NCI-H146 (cell line): ENCODE measurements at regions not wholly inside any gene's neighbourhood (a gene's known extent, or its start where the extent isn't known, plus 50 kb on each side); places are given as distances from the start of the nearest gene placed in this dataset.

Experiments used
- DNase-seq: peaks from one replicate; lab custom pipeline; 2025; lab: John Stamatoyannopoulos, UW

DNA sequence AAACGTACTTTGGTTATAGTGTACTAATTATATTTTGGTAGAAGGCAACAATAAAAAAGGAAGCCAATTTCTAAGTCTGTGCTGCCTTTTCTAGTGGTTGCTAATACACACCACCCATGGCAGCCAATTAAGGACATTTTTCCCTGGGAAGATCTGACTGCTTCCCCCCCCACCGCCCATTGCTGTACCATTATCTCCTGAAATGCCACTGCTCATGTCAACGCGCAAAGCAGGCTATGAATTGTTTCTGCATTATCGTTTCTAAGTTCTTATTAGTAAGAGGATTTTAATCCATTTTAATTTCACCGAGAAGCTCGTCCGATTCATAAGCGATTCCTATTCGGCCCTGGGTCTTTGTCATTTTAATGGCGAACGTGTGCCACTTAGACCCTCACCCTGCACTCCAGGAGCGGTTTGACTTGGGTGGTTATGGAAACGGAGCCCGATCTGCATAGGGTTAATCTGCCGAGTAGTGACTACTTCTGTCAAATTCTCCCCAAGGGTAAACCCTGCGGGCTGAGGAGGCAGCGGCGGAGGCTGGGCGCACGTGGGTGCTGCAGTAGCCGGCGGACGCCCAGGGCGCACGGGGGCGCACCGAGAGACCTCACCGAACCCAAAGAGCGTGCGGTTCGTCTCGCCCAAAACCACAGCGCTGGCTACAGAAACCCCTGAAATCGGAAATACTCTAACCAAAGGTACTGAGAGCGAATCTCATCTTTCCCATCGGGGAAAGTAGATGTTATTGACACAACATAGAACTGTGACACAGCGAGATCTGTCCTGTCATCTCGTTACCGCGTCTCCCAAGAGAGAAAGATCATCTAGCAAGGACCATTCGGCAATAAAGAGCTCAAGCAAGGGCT, 55.8 kb upstream of the SHC3 start:
- no peak for DNase-seq

DNA sequence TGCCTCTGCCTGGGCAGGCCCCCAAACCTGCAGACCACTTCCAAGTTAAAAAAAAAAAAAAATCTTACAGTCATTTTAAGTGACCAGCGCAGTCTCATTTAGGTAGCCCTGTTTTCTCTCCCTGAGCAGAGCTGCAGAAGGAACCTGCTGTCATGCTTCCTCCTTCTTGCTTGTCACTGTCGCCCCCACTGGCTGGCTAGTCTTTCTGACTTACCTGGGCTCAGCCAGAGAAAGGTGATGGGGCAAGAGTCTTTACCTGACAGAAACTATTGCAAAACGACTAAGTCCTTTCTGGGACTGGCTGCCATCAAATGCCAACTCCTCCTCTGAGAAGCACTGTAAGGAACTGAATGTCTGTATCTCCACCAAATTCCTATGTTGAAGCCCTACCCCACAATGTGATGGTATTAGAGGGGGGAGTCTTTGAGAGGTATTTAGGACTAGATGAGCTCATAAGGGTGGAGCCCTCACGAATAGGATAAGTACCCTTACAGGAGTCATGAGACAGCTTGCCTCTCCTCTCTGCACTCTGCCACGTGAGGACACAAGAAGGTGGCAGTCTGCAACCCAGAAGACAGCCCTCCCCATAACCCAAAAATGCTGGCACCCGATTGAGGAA, 58.4 kb upstream of the SHC3 start:
- no peak for DNase-seq

DNA sequence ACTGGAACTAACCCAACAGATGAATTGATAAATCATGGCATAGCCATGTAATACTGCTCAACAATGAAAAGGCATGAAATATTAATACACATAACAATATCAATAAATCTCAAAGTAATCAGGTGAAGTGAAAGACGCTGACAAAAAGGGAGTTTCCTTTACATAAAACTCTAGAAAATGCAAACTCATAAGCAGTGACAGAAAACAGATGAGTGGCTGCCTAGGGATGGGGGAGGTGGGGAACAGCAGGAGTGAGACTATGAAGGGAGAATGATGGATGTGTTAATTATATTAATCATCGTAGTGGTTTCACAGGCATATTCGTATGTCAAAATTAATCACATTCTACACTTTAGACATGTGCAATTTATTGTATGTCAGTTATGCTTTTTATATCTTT, 59.8 kb upstream of the SHC3 start:
- no peak for DNase-seq

DNA sequence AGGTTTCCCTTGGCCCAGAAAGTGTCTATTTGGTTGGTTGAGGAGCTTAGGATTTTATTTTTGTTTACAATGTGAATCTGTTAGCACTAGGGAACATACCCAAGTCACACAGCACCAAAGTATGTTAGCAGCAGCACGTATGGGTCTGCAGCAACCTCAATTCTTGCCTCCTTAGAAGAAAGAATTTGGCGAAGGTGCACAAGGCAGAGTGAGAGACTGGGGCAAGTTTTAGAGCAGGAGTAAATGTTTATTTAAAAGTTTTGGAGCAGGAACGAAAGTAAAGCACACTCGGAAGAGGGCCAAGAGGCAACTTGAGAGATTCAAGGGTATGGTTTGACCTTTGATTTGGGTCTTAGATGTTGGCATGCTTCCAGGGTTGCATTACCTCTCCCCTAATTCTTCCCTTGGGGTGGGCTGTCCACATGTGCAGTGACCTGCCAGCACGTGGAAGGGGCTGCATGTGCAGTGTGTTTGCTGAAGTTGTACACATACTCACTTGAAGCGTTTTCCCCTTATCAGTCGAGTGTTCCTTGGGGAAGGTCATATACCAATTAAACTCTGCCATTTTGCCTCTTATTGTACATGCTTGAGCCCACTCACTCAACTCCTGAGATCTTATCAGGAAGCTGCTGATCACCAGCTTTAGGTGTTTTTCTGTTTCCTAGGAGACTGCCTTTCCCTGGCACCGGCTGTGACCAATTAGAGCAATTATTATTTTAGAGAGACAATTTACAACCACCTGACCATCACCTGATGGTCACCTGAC, 64.9 kb upstream of the SHC3 start:
- peak; percentile 39 for DNase-seq

DNA sequence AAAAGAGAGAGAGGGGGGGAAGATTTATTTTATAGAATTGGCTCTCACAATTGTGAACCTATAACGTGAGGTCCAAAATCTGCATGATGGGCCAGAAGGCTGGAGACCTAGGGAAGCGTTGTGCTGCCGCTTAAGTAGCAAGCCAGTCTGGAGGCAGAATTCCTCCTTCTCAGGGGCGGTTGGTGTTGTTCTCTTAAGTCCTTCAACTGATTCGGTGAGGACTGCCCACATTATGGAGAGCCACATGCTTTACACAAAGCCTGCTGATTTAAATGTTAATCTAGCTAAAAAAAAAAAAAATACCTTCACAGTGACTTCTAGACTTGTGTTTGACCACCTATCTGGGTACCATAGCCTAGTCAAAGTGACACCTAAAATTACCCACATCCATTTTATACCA, 64.2 kb upstream of the CKS2 start:
- no peak for DNase-seq

DNA sequence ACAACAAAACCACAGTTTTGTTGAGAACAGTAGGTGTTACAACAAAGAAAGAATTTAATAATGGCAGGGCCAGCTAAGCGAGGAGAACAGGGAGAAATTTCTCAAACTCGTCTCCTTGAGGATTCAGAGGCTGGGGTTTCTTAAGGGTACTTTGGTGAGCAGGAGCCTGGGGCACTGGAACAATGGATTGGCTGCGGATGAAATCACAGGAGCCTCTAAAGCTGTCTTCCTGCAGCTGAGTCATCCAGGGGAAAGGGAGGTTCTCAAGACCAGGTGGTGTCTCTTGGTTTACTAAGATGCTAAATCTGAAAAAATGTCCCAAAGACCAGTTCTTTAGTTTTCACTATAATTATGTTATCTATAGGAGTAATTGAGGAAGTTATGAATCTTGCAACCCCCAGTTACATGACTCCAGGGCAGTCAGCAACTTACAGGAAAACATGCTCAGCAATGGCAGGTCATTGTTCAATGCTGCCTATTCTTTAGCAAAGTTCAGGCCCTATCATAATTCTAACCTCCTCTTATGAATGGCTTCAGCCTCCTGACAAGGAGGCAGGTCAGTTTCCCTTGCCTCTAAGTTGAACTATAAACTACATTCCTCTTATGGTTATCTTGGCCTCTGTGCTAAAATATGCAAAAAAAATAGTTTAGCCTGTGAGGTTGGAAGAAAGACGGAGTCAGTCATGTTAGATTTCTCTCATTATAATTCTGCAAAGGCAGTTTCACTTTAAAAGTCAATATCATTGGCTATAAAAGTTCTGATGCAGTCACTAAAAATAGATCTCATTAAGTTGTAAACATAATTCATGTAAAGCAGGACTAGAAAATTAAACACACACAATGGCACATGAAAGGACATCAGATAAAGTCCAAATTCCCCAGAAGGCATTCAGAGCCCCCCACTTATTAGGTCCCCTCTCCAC, 63.3 kb upstream of the CKS2 start:
- no peak for DNase-seq

DNA sequence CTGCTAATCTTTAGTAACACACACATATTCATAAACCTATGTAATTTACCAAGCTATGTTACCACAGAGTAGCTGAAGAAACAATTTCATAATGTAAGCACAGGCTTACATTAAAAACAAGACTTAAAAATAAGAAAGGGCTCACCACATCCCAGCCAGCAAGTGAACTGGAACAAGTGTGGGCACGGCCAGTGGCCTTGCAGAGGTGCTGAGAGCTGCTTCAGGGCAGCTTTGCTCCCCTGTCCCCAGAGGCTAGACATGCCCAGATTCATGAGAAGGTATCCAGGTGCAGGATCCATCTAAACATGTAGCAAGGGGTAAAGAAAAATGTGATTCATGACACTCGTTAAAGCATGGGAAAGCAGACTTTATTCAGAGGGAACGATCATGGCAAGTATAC, 62.0 kb upstream of the CKS2 start:
- DNase-seq, result no peak

DNA sequence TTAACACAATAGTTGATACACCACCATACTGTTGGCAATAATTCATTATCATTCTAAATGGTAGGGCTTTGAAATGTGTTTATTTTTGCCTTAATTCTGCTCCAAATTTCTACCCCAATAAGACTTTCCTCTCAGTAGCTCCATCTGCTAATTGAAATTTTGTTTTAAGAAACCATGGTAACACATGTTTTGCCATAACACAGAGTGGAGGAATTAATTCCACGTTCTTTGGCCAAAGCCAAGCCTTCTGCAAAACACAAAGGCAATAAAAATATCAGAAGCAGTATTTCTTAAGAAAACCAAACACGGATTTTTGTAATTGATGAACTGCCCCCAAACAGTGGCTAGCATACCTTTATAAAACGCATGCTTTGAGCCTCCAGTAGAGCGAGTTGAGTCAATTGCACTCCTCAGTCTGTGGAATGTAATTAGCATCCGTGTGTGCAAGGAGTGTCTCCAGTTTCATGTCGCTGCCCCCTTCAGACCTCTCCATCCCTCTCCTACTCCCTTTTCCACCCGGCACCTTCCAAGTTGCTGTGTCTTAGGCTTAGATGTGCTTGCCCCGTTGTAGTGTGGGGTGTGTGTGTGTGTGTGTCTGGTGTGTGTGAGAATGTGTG, 58.2 kb upstream of the CKS2 start:
- no peak for DNase-seq

DNA sequence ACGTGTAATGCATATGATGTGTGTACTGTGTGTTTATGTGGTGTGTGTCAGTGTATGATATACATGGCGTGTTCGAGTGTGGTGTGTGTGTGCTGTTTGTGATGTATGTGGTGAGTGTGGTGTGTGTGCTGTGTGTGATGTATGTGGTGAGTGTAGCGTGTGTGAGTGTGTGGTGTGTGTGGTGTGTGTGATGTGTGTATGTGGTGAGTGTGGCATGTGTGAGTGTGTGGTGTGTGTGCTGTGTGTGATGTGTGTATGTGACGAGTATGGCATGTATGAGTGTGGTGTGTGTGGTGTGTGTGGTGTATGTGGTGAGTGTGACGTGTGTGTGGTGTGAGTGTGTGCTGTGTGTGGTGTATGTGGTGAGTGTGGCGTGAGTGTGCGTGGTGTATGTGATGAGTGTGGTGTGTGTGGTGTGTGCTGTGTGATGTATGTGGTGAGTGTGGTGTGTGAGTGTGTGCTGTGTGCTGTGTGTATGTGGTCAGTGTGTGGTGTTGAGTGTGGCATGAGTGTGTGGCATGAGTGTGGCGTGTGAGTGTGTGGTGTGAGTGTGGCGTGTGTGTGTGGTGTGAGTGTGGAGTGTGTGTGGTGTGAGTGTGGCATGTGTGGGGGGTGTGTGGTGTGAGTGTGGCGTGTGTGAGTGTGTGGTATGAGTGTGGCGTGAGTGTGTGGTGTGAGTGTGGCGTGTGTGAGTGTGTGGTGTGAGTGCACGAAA, 56.8 kb upstream of the CKS2 start:
- no peak for DNase-seq

DNA sequence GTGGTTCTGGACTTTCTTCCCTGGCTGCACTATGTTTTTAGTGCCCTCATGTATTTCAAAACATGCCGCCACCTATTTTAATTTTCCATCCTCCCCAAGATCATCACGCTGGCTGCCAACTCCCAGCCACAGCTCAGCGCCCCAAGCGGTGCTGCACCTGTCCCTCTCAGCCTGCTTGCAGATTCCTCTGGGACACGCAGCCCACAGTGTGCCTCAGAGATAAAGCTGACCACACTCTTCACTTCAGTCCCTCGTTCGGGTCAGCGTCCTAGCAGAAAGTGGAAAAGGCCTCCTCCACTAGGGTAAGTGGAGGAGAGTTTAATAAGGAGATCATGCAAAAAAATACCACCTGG, 56.2 kb upstream of the CKS2 start:
- no peak for DNase-seq

DNA sequence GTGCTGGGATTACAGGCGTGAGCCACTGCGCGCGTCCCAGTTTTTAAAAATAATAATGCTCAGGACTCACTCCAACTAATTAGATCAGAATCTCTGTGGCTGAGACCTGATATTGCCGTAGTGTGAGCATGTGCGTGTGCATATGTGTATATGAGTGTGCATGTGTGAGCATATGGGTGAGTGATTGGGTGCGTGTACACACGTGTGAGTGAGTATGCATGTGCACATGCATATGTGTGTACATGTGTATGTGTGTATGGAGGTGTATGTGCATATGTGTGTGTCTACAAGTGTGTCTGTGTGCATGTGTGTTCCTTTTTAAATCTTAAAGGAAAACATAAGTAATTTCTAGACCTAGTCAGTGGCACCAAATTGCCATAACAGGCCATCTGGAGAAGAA, 54.8 kb upstream of the CKS2 start:
- DNase-seq, result no peak

DNA sequence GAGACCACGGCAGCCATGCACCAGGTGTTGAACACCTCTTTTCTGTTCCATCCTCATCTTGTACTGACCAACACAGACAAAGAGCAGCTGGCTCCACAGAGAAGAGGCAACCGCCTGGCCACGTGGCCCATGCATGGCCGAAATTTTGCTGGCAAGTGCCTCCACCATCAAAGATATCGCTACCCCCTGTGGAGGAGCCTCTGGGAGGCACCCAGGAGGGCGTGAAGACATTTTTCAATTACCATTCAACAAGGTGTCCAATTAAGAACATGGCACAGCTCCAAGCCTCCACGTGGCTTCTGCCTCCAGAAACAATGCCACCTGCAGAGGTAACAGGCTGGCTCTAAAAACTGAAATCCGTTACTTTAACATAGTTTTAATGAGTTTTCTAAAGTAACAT, 54.4 kb upstream of the CKS2 start:
- DNase-seq, result peak; percentile 67

DNA sequence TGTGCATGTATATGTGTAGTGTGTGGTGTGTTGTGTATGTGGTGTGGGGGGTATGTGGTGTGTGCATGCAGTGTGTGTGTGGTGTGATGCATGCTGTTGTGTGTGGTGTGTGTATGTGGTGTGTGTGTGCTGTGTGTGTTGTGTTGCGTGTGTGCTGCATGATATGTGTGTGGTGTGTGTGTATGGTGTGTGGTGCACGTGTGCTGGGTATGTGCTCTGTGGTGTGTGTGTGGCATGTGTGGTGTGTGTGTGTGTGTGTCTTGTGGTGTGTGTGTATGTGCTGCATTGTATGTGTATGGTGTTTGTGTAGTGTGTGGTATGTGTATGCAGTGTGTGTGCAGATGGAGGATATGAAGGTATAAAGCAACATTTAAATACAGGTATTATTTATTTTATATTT, 50.5 kb upstream of the CKS2 start:
- DNase-seq, result no peak
